ENCODE measurements at regions not wholly inside any gene's neighbourhood (a gene's known extent, or its start where the extent isn't known, plus 50 kb on each side); places are given as distances from the start of the nearest gene placed in this dataset.

DNA sequence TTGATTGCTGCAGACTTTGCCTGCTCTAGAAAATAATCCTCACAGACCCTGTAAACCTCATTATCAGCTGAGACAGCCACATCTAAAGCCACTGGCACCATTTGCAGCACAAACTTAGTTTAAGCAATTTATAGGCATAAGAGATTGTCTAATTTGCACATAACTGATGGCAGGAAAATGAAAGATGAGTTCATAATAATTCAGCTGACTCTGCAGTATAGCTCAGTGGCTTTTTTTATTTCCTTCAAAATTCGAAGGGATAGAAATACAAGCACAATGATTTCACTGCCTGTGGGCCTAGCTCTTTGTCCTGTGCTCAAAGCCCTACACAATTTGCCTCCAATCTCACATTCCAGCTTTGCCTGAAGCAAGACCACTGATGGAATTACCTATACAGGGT, 341.2 kb downstream of the RAD51AP2 start:
- Mint-ChIP-seq H3K4me3 (ENCODE audit: unreplicated experiment) (no peak overlapping the region), H3K4me1 (ENCODE audit: low read depth, unreplicated experiment) (peaks cover 2% of the 10 kb centered on the region), H3K27me3 (ENCODE audit: low read depth, unreplicated experiment) (peaks cover 6% of the 10 kb centered on the region), H3K27ac (ENCODE audit: unreplicated experiment) (no peak overlapping the region), H3K36me3 (ENCODE audit: low read depth, unreplicated experiment) (no peaks in the 10 kb centered on the region), H3K9me3 (ENCODE audit: unreplicated experiment) (no peaks in the 10 kb centered on the region)
- H3K27me3 ChIP-seq (ENCODE audit: insufficient read depth, low read length): no peaks in the 10 kb centered on the region
- H3K4me3 ChIP-seq (ENCODE audit: insufficient read depth, low read depth, low read length): no peak overlapping the region
- no peaks in the 10 kb centered on the region for H3K79me2 ChIP-seq (ENCODE audit: insufficient read depth, low read length)
- H3K4me2 ChIP-seq (ENCODE audit: low read length): no peak overlapping the region
- TF ChIP-seq EZH2 (IDR thresholded peaks at IDR 0.05; ENCODE audit: insufficient read depth, low read length): no peak
- TF ChIP-seq, protein P1, sequence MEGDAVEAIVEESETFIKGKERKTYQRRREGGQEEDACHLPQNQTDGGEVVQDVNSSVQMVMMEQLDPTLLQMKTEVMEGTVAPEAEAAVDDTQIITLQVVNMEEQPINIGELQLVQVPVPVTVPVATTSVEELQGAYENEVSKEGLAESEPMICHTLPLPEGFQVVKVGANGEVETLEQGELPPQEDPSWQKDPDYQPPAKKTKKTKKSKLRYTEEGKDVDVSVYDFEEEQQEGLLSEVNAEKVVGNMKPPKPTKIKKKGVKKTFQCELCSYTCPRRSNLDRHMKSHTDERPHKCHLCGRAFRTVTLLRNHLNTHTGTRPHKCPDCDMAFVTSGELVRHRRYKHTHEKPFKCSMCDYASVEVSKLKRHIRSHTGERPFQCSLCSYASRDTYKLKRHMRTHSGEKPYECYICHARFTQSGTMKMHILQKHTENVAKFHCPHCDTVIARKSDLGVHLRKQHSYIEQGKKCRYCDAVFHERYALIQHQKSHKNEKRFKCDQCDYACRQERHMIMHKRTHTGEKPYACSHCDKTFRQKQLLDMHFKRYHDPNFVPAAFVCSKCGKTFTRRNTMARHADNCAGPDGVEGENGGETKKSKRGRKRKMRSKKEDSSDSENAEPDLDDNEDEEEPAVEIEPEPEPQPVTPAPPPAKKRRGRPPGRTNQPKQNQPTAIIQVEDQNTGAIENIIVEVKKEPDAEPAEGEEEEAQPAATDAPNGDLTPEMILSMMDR (IDR thresholded peaks at IDR 0.05; ENCODE audit: insufficient read depth, low read depth, low read length): no peak
- no peaks in the 10 kb centered on the region for H3K9me3 ChIP-seq (ENCODE audit: insufficient read depth, low read depth, low read length)
- H3K4me1 ChIP-seq (ENCODE audit: insufficient read depth, low read length): no peaks in the 10 kb centered on the region
- no peak for FAIRE-seq
- no peak overlapping the region for H2AFZ ChIP-seq (ENCODE audit: low read depth, low read length)
- no peak overlapping the region for H3K27ac ChIP-seq (ENCODE audit: low read depth, low read length)
- no peak for DNase-seq (ENCODE audit: low read depth)
- H3K36me3 ChIP-seq (ENCODE audit: insufficient read depth, low read length): no peaks in the 10 kb centered on the region
- no peak overlapping the region for H3K9ac ChIP-seq (ENCODE audit: low read length)
- no peaks in the 10 kb centered on the region for H4K20me1 ChIP-seq (ENCODE audit: insufficient read depth, low read length)

DNA sequence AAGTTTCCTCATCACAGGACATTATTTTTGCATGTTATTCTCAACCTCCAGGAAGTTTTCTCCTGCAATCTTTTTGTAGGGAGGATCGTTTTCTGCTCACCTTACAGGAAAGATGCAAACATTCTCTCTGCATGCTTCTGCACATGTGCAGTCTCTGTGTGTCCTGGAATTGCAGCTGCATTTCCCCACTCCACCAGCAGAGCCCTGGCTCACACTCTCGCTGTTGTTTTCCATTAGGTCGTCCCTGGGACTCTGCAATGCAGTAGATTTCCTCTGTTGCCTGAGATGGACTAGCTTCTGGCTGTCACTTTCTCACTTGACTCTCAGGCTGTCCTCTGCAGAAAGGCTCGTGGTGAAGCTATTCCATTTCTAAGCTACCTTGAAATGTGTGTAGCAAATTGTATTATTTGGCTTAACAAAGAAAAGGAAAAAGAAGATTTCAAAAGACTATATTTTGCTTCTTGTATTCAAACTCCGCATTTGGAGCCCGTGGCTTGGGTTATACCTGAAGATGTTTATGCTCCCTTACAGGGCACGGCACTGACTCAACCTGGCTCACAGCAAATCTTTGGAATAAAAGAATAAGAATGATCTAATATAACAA, 346.7 kb downstream of the RAD51AP2 start:
- TF ChIP-seq, protein P1 (IDR thresholded peaks at IDR 0.05; ENCODE audit: insufficient read depth, low read depth, low read length): peak; percentile 71
- TF ChIP-seq EZH2 (IDR thresholded peaks at IDR 0.05; ENCODE audit: insufficient read depth, low read length): no peak
- peak; percentile 21 for DNase-seq (ENCODE audit: low read depth)
- Histone ChIP-seq H3K36me3 (ENCODE audit: insufficient read depth, low read length) (no peaks in the 10 kb centered on the region), H3K79me2 (ENCODE audit: insufficient read depth, low read length) (no peaks in the 10 kb centered on the region), H3K4me3 (ENCODE audit: insufficient read depth, low read depth, low read length) (no peak overlapping the region), H3K4me2 (ENCODE audit: low read length) (no peak overlapping the region), H3K27me3 (ENCODE audit: insufficient read depth, low read length) (no peaks in the 10 kb centered on the region), H2AFZ (ENCODE audit: low read depth, low read length) (no peak overlapping the region), H3K9me3 (ENCODE audit: insufficient read depth, low read depth, low read length) (no peaks in the 10 kb centered on the region), H3K27ac (ENCODE audit: low read depth, low read length) (no peak overlapping the region), H4K20me1 (ENCODE audit: insufficient read depth, low read length) (no peaks in the 10 kb centered on the region), H3K9ac (ENCODE audit: low read length) (no peak overlapping the region), H3K4me1 (ENCODE audit: insufficient read depth, low read length) (peaks cover 2% of the 10 kb centered on the region)
- Mint-ChIP-seq H3K27me3 (ENCODE audit: low read depth, unreplicated experiment) (peaks cover 10% of the 10 kb centered on the region), H3K4me1 (ENCODE audit: low read depth, unreplicated experiment) (peaks cover 16% of the 10 kb centered on the region), H3K27ac (ENCODE audit: unreplicated experiment) (no peak overlapping the region), H3K9me3 (ENCODE audit: unreplicated experiment) (no peaks in the 10 kb centered on the region), H3K36me3 (ENCODE audit: low read depth, unreplicated experiment) (no peaks in the 10 kb centered on the region), H3K4me3 (ENCODE audit: unreplicated experiment) (no peak overlapping the region)
- no peak for FAIRE-seq

DNA sequence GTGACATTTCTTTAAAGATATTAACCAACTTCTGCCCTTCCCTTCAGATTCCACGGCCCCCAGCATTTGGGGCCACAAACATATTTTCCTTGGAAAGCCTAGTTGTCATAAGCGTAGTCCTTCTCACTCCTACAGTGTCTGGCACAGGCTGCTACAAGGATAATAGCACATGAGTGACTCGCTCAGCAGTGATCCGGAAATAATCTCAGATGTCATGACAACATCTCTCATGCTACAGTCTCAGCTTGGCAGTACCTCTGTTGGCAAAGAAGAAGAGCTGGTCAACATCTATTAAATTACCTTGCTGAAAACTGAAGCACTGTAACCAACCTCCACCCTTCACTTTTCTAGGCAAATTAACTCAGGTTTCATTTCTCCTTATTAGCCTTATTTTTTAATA, 351.7 kb downstream of the RAD51AP2 start:
- TF ChIP-seq, protein P1 (IDR thresholded peaks at IDR 0.05; ENCODE audit: insufficient read depth, low read depth, low read length): no peak
- no peak for TF ChIP-seq EZH2 (IDR thresholded peaks at IDR 0.05; ENCODE audit: insufficient read depth, low read length)
- H3K4me1 Mint-ChIP-seq (ENCODE audit: low read depth, unreplicated experiment): peaks cover 23% of the 10 kb centered on the region
- no peak overlapping the region for H3K27ac ChIP-seq (ENCODE audit: low read depth, low read length)

More for the DNA sequence above, 351.7 kb downstream of the RAD51AP2 start:
- no peak overlapping the region for H3K9ac ChIP-seq (ENCODE audit: low read length)
- Mint-ChIP-seq H3K4me3 (ENCODE audit: unreplicated experiment) (peak overlapping the region; percentile 2), H3K27ac (ENCODE audit: unreplicated experiment) (peak overlapping the region; percentile 91), H3K36me3 (ENCODE audit: low read depth, unreplicated experiment) (no peaks in the 10 kb centered on the region), H3K27me3 (ENCODE audit: low read depth, unreplicated experiment) (peaks cover 4% of the 10 kb centered on the region), H3K9me3 (ENCODE audit: unreplicated experiment) (no peaks in the 10 kb centered on the region)
- H3K4me1 ChIP-seq (ENCODE audit: insufficient read depth, low read length): peaks cover 6% of the 10 kb centered on the region
- H4K20me1 ChIP-seq (ENCODE audit: insufficient read depth, low read length): no peaks in the 10 kb centered on the region
- DNase-seq (ENCODE audit: low read depth): peak; percentile 60
- no peaks in the 10 kb centered on the region for H3K27me3 ChIP-seq (ENCODE audit: insufficient read depth, low read length)
- no peak overlapping the region for H2AFZ ChIP-seq (ENCODE audit: low read depth, low read length)
- no peaks in the 10 kb centered on the region for H3K79me2 ChIP-seq (ENCODE audit: insufficient read depth, low read length)
- no peaks in the 10 kb centered on the region for H3K9me3 ChIP-seq (ENCODE audit: insufficient read depth, low read depth, low read length)
- no peaks in the 10 kb centered on the region for H3K36me3 ChIP-seq (ENCODE audit: insufficient read depth, low read length)
- no peak for FAIRE-seq
- no peak overlapping the region for H3K4me3 ChIP-seq (ENCODE audit: insufficient read depth, low read depth, low read length)
- H3K4me2 ChIP-seq (ENCODE audit: low read length): peak overlapping the region; percentile 1
